Mesothelial cell of epicardium (in vitro differentiated cells): ENCODE measurements at regions not wholly inside any gene's neighbourhood (a gene's known extent, or its start where the extent isn't known, plus 50 kb on each side); places are given as distances from the start of the nearest gene placed in this dataset.

Experiments
- DNase-seq, 2 experiments: peaks; one replicate each; pipeline ENCODE4 v3.0.0; 2021; ENCODE audit warnings: low spot score in 2 of 2; ENCODE audit not compliant: unreplicated experiment in 2 of 2
- H3K27ac Mint-ChIP-seq: 2 replicates; pipeline ENCODE4 v1.8.0; 2021; ENCODE audit warnings: mixed read lengths
- H3K27me3 Mint-ChIP-seq: 2 replicates; pipeline ENCODE4 v1.8.0; 2021; ENCODE audit warnings: low read depth, mixed read lengths
- H3K36me3 Mint-ChIP-seq: 2 replicates; pipeline ENCODE4 v1.8.0; 2021; ENCODE audit warnings: mixed read lengths
- H3K4me1 Mint-ChIP-seq: 2 replicates; pipeline ENCODE4 v1.8.0; 2021; ENCODE audit warnings: mixed read lengths
- H3K4me3 Mint-ChIP-seq: 2 replicates; pipeline ENCODE4 v1.8.0; 2021; ENCODE audit warnings: mild to moderate bottlenecking, moderate library complexity, mixed read lengths
- H3K9me3 Mint-ChIP-seq: 2 replicates; pipeline ENCODE4 v1.8.0; 2021; ENCODE audit warnings: mixed read lengths
- TF ChIP-seq, protein P1 (sequence below): fragments of 200-600 bp; sonication (generic); IDR thresholded peaks from one replicate; pipeline ENCODE4 v1.5.0; 2021; ENCODE audit warnings: antibody characterized with exemption; ENCODE audit not compliant: unreplicated experiment

DNA sequence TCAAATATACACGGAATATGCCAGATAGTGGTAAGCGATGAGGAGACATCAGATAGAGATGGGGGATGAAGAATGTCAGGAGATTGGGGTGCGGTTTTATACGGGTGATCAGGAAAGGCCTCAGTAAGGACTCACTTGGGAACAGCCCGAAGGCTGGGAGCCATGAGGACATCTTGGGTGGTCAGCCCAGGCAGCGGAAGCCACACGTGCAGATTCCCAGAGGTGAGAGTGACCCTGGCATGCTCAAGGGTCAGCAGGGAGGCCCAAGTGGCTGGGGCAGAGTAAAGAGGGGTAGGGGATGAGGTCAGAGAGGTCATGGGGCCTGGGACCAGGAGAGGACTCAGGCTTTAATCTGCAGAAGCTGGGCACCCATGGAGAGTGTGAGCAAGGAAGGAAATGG lies 106.6 kb downstream of the MATN1 start:
- DNase-seq, result no peak
- H3K36me3 Mint-ChIP-seq, result no peaks in the 10 kb centered on the region
- TF ChIP-seq, protein P1, sequence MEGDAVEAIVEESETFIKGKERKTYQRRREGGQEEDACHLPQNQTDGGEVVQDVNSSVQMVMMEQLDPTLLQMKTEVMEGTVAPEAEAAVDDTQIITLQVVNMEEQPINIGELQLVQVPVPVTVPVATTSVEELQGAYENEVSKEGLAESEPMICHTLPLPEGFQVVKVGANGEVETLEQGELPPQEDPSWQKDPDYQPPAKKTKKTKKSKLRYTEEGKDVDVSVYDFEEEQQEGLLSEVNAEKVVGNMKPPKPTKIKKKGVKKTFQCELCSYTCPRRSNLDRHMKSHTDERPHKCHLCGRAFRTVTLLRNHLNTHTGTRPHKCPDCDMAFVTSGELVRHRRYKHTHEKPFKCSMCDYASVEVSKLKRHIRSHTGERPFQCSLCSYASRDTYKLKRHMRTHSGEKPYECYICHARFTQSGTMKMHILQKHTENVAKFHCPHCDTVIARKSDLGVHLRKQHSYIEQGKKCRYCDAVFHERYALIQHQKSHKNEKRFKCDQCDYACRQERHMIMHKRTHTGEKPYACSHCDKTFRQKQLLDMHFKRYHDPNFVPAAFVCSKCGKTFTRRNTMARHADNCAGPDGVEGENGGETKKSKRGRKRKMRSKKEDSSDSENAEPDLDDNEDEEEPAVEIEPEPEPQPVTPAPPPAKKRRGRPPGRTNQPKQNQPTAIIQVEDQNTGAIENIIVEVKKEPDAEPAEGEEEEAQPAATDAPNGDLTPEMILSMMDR, result no peak
- H3K27me3 Mint-ChIP-seq, result peaks cover 31% of the 10 kb centered on the region
- no peaks in the 10 kb centered on the region for H3K4me1 Mint-ChIP-seq
- no peak overlapping the region for H3K27ac Mint-ChIP-seq
- H3K9me3 Mint-ChIP-seq, result no peaks in the 10 kb centered on the region
- H3K4me3 Mint-ChIP-seq, result no peak overlapping the region

DNA sequence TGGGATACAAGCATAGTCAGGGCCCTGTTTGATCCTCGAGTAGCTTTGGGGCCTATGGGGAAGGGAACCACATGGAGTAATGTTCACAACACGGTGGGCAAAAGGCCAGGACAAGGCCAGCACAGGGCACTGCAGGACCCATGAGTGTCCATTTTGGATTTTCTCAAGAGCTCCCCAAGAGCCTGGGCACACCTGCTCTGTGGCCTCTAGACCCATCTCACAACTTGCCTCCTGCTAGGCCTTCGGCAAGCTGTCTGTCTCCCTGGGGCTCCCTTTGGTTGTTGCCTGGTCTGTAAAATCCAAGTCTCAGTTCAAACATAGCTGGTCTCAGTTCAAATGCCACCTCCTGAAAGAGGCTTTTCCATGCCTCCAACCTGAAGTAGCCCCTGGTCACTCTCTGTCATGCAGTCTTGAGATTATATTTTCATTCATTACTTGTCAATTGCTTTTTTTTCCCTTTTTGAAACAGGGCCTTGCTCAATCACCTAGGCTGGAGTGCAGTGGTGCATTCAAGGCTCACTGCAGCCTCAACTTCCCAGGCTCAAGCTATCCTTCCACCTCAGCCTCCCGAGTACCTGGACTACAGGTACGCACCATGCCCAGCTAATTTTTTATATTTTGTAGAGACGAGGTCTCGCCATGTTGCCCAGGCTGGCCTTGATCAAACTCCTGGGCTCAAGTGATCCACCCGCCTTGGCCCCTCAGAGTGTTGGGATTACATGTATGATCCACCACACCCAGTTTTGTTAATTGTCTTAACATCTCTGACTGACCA lies 107.4 kb downstream of the MATN1 start:
- Mint-ChIP-seq H3K27me3 (peaks cover 37% of the 10 kb centered on the region), H3K36me3 (no peaks in the 10 kb centered on the region), H3K4me3 (no peak overlapping the region), H3K9me3 (no peaks in the 10 kb centered on the region), H3K4me1 (no peaks in the 10 kb centered on the region), H3K27ac (no peak overlapping the region)
- TF ChIP-seq, protein P1, result no peak
- DNase-seq, result no peak

DNA sequence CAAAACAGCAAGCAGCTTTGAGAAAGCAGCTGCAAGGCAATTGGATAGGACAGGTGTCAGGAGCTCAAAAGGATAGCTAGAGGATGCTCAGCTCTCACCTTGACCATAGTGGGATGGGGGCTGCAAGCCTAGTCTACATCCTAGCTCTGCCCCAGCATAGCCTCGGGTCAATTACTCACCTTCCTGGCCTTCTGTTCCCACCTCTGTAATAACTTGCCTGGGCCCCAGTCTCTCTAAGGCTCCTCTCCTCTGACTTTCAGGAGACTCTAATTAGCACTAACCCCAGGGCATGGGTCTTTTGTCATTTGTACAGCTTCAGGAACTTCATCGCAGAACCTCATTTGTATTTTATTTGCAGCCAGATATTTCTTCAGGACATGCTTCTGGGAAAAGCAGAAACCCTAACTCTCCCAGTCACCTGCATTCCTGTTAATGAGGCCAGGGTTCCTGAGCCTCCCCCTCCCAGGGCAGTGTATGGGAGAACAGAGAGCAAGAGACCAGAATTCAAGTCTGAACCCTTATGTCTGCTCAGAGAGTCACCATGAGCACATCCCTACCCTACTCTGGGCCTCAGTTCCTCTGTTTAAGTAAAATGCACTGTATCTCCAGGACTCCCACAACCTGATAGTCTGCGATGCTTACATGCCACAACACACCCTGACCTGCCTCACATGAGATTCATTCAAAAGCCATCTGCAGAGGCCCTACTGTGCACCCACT lies 108.1 kb downstream of the MATN1 start:
- Mint-ChIP-seq H3K4me1 (no peaks in the 10 kb centered on the region), H3K36me3 (no peaks in the 10 kb centered on the region), H3K4me3 (no peak overlapping the region), H3K9me3 (no peaks in the 10 kb centered on the region), H3K27me3 (peaks cover 43% of the 10 kb centered on the region), H3K27ac (no peak overlapping the region)
- TF ChIP-seq, protein P1, result no peak
- no peak for DNase-seq

DNA sequence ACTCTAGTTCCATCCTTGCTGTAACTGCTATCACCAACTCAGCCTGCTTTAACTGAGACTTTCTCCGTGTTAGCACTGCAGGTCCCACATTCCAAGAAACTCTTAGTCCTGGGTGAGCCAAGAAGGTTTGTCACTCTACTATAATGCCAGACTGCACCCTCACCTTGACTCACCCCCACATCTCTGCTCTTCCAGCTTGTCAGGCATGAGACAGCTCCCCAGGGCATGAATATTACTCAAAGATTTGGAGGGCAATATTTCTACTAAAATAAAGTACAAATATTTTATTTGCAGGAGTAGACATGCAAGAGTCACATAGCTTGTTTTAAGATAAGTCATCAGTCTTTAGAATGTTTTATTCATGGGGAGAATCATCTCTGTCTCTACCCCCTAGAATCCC lies 110.2 kb downstream of the MATN1 start:
- Mint-ChIP-seq H3K27ac (no peak overlapping the region), H3K4me1 (no peaks in the 10 kb centered on the region), H3K4me3 (no peak overlapping the region), H3K9me3 (no peaks in the 10 kb centered on the region), H3K27me3 (peaks cover 45% of the 10 kb centered on the region), H3K36me3 (no peaks in the 10 kb centered on the region)
- TF ChIP-seq, protein P1, result no peak
- DNase-seq, result no peak

DNA sequence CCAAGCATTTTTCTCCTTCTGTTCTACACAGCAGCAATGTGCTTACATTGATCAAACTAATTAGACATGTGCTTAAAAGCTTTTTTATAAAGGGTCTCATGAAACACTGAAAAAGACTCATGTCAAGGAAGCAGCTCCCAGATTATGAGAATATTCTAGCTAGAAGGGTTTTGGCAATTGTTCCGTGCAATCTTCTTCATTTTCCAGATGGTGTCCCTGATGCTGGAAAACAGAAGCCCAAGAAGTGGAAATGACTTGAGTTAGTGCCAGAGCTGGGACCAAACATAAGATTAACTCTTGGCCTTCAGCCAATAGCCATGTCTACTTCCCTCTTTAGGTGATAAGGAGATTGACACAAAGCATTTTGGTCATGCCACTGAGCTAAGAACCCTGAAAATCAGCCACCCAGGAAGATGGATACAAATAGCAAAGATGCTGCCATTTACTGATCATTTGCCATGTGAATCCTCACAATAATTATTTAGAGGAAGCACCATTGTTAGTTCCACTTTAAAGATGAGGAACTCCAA lies 110.8 kb downstream of the MATN1 start:
- H3K4me1 Mint-ChIP-seq, result no peaks in the 10 kb centered on the region
- no peak for DNase-seq
- H3K9me3 Mint-ChIP-seq, result no peaks in the 10 kb centered on the region
- H3K27ac Mint-ChIP-seq, result no peak overlapping the region
- TF ChIP-seq, protein P1, result no peak
- no peaks in the 10 kb centered on the region for H3K36me3 Mint-ChIP-seq
- peaks cover 50% of the 10 kb centered on the region for H3K27me3 Mint-ChIP-seq
- no peak overlapping the region for H3K4me3 Mint-ChIP-seq
